Fibroblast of pulmonary artery (primary cell): ENCODE measurements at regions not wholly inside any gene's neighbourhood (a gene's known extent, or its start where the extent isn't known, plus 50 kb on each side); places are given as distances from the start of the nearest gene placed in this dataset.

Experiments used
- DNase-seq: peaks from one replicate; pipeline ENCODE4 v3.0.0-alpha.2; 2010; ENCODE audit warnings: low read depth
- H3K4me3 ChIP-seq: replicated peaks from 2 replicates; pipeline ENCODE4 v1.5.1; 2011; ENCODE audit warnings: low read depth, mild to moderate bottlenecking, control low read depth, low read length, moderate library complexity
- CTCF ChIP-seq: IDR thresholded peaks from 2 replicates; pipeline ENCODE4 v1.5.1; 2011; ENCODE audit warnings: mild to moderate bottlenecking, control low read depth, low read length, inconsistent platforms; ENCODE audit errors: missing control alignments

DNA sequence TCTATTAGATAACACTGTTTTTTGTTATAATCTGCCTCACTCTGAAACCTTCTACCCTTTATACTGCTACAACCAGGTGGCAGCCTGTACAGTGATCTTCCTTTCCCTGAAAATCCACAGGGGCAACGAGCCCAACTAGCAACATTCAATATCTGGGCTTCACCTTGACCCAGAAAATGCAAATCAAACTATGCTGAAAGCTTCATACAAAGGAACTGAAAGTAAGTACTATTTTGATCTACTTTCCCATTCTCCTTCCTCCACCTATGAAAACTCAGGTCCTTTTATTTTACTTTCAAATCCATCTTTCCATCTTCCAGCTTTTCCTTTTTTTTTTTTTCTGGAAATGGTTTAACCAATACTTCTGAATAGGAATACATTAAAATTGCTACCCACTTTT lies 175.8 kb upstream of the CCDC150 start:
- TF ChIP-seq CTCF, result no peak
- no peak for DNase-seq
- H3K4me3 ChIP-seq, result no peak overlapping the region

GRCh38 chr2:196464311-196464710 lies 175.2 kb upstream of the CCDC150 start:
- no peak for TF ChIP-seq CTCF
- H3K4me3 ChIP-seq, result no peak overlapping the region
- no peak for DNase-seq

DNA sequence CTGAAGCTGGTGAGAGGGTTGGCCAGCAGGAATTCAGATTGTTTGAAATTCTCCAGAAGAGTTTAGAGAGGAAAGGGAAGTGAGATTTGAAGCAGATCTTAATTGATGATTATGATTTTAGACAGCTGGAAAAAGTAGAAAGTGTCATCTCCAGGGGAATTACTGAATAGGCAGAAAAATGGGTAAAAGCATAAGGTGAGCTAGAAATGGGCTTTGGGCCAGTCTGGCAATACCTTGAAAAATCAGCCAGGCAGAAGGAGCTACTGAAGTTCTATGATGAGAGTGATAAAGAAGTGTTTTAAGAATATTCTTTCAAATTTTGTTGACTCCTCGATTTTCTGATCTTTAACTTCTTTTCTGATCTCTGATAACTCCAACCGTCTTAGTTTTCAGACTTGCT lies 172.9 kb upstream of the CCDC150 start:
- no peak for DNase-seq
- no peak for TF ChIP-seq CTCF
- H3K4me3 ChIP-seq, result no peak overlapping the region

DNA sequence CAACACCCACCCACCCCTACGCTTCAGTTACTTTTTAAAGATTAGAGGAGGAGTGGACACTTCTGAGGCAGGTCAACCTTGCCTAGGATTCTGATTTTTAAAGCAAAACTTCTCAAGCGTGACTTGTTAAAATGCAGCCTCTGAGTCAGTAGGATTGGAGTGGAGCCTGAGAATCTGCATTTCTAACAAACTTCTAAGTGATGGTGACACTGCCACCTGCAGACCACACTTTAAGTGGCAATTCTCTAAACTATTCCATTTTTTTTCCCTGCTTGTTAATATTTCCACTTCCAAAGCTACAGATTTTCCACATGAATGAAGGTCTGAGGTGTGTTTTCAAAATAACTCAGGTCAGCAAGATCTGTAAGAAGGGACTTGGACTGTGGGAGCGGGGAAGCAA lies 171.1 kb upstream of the CCDC150 start:
- no peak overlapping the region for H3K4me3 ChIP-seq
- no peak for TF ChIP-seq CTCF
- no peak for DNase-seq

DNA sequence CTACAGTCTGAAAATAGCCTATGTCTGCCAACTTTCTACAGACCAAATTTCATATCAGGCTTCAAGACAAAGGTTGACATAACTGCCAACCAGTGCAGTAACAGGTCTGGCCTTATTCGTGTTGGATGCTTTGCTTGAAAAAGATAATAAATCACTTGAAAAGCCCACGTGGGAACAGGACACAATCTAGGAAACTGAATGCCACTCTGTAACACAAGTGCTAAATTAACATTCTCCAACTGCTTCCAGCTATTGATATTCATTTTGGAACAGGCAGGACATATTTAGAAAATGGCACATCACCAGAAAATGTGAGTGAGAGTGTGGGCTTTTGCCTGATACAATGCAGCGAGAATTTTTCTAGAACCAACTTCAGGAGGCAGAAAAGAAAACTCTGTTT lies 165.9 kb upstream of the CCDC150 start:
- no peak overlapping the region for H3K4me3 ChIP-seq
- DNase-seq, result no peak
- TF ChIP-seq CTCF, result no peak

GRCh38 chr2:196475611-196476010 lies 163.9 kb upstream of the CCDC150 start:
- no peak overlapping the region for H3K4me3 ChIP-seq
- TF ChIP-seq CTCF, result no peak
- DNase-seq, result no peak

DNA sequence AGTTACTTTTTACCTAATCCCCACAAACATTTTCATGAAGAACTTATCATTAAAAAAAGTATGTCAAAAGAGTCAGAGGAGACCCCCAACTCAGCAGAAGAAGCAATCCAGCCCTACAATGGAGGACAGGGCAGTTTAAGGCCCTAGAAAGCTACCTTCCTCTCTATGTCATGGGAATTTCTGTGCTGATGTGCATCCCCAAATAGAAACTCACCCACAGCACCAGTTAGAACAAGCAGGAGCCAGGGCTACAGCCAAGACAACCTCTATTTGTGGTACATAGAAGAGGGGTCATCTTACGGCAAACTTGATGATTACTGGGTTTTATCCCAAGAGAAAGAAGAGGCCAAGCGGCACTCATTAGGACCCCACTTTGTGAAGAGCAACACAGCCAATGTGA lies 160.9 kb upstream of the CCDC150 start:
- DNase-seq, result no peak

More for the DNA sequence above, 160.9 kb upstream of the CCDC150 start:
- H3K4me3 ChIP-seq, result no peak overlapping the region
- no peak for TF ChIP-seq CTCF
